Right lobe of liver (tissue), 4 donors: ENCODE measurements at regions not wholly inside any gene's neighbourhood (a gene's known extent, or its start where the extent isn't known, plus 50 kb on each side); places are given as distances from the start of the nearest gene placed in this dataset.

Experiments used
- POLR2A ChIP-seq: fragments of 450-650 bp; IDR thresholded peaks from one replicate; pipeline ENCODE4 v1.6.1; 2017; ENCODE audit warnings: antibody characterized with exemption, mild to moderate bottlenecking
- TF ChIP-seq, protein P1 (sequence below), 4 donors: fragments of 200-600 bp in 3 of 4; fragments of 450-650 bp in 1 of 4; IDR thresholded peaks; one replicate each; pipeline versions ENCODE4 v1.5.1 to v1.8.0; 2016 to 2022; ENCODE audit warnings: antibody characterized with exemption in 4 of 4, mild to moderate bottlenecking in 2 of 4
- donor health status: DM: no; HTN: no; CAD: no.
- donor health status: DM: no; HTN: no; CAD: no.
- donor health status: DM: no; HTN: yes; CAD: no.

DNA sequence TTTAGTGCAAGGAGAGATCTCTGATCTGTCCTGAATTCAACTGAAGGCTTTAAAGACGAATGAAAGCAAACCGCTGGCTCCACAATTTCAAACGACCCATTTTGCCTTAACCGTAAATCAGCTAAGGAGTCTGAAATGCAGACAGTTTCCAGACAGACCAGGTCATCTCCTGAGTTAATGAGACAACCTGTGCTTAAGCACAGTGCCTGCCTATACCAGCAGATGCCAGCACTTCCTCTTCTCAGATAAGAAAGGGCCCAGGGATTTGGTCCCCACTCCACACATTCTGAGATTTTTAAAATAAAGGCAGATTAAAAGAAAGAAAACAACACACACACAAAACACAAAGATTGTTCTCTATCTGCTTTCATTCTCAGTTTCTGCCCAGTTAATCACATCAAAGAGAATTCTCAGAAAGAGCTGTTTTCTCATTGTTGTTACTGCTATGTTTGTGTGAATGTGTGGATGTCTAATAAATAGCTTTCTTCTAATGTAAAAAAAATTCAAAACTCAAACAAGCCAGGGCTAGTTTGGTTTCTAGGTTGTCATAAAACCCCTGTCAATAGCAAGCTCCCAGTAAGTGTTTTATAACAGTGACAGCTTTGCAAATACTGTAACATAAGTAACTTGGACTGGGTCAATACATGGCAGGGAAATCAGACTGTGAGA lies 157.7 kb upstream of the SLC24A2 start:
- TF ChIP-seq, protein P1, sequence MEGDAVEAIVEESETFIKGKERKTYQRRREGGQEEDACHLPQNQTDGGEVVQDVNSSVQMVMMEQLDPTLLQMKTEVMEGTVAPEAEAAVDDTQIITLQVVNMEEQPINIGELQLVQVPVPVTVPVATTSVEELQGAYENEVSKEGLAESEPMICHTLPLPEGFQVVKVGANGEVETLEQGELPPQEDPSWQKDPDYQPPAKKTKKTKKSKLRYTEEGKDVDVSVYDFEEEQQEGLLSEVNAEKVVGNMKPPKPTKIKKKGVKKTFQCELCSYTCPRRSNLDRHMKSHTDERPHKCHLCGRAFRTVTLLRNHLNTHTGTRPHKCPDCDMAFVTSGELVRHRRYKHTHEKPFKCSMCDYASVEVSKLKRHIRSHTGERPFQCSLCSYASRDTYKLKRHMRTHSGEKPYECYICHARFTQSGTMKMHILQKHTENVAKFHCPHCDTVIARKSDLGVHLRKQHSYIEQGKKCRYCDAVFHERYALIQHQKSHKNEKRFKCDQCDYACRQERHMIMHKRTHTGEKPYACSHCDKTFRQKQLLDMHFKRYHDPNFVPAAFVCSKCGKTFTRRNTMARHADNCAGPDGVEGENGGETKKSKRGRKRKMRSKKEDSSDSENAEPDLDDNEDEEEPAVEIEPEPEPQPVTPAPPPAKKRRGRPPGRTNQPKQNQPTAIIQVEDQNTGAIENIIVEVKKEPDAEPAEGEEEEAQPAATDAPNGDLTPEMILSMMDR (IDR thresholded peaks at IDR 0.05), result peak in 1 of 4 donors; percentile 12
- no peak for TF ChIP-seq POLR2A
